K562 (cell line): ENCODE measurements at regions not wholly inside any gene's neighbourhood (a gene's known extent, or its start where the extent isn't known, plus 50 kb on each side); places are given as distances from the start of the nearest gene placed in this dataset.

Experiments used
- HIVEP1 ChIP-seq: fragments of 250-450 bp; sonication (Bioruptor Pico); IDR thresholded peaks from 2 replicates; pipeline ENCODE4 v1.4.0; 2020; ENCODE audit warnings: mild to moderate bottlenecking
- POLR2AphosphoS5 ChIP-seq: IDR thresholded peaks from 2 replicates; pipeline ENCODE4 v1.6.1; 2011; ENCODE audit warnings: mild to moderate bottlenecking, low read depth, low read length, moderate library complexity; ENCODE audit not compliant: control insufficient read depth, insufficient read depth
- TF ChIP-seq, protein P1 (sequence below): sonication (generic); formaldehyde crosslinking; IDR thresholded peaks from 2 replicates; pipeline ENCODE4 v1.8.0; 2022; ENCODE audit warnings: missing genetic modification reagents, mild to moderate bottlenecking, borderline replicate concordance

DNA sequence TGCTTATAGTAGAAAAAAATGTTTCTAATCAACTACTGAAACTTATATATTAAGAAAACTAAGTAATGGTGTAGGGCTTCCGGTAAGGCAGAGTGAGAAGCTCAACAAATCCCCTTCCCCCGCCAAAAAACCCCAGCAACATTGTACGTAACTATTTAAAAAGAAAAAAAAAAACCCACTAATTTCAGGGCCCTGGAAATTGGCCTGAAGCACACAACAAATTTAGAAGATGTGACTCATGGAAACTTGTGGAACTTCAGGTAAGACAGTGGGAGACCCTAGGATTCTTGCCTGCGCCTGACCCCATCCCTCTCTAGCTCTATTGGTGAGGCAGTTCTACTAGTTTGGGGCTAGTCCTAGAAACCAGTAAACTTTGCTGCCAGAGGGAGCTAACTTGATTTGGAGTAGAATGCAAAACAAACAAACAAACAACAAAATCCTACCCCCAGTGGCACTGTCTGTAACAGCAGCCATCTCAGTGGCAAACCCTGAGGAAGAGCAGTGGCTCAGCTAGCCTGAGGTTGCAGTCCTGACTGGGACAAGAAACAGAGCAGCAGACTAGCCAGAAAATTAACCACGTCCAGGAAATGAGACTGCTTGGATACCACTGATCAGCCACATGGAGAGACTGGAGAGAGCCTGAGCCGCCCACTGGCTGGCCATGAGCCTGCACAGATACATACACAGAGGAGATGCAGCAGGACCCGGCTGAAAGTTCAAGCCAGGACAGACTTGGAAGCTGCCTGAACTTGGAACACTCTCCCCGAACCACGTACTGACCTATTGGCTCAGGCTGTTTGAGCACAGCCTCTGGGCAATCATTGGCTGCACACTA, 135.1 kb downstream of the TBXT start:
- no peak for TF ChIP-seq POLR2AphosphoS5
- TF ChIP-seq, protein P1, sequence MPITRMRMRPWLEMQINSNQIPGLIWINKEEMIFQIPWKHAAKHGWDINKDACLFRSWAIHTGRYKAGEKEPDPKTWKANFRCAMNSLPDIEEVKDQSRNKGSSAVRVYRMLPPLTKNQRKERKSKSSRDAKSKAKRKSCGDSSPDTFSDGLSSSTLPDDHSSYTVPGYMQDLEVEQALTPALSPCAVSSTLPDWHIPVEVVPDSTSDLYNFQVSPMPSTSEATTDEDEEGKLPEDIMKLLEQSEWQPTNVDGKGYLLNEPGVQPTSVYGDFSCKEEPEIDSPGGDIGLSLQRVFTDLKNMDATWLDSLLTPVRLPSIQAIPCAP (CRISPR knock-in tag) = no peak
- TF ChIP-seq HIVEP1 (CRISPR knock-in tag) = no peak
